HG03432 (cell line): ENCODE measurements at regions not wholly inside any gene's neighbourhood (a gene's known extent, or its start where the extent isn't known, plus 50 kb on each side); places are given as distances from the start of the nearest gene placed in this dataset.

Source experiments
- ATAC-seq: cut with Tn5 transposase; IDR thresholded peaks from one replicate; pipeline ENCODE4 v1.9.1; 2021; ENCODE audit warnings: mild to moderate bottlenecking, moderate library complexity; ENCODE audit not compliant: unreplicated experiment

GRCh38 chr6:91352878-91353277 is 766.0 kb upstream of the MAP3K7 start:
- no peak for ATAC-seq

- ATAC-seq: no peak
These were observed 765.4 kb upstream of the MAP3K7 start for GRCh38 chr6:91352321-91352720.

- ATAC-seq: no peak
These were observed 763.5 kb upstream of the MAP3K7 start for GRCh38 chr6:91350146-91350908.

- no peak for ATAC-seq
These were observed 754.6 kb upstream of the MAP3K7 start for GRCh38 chr6:91341473-91341872.

- ATAC-seq: no peak
These were observed 754.1 kb upstream of the MAP3K7 start for GRCh38 chr6:91340896-91341395.

- ATAC-seq: no peak
These were observed 751.1 kb upstream of the MAP3K7 start for GRCh38 chr6:91337967-91338366.

- ATAC-seq: no peak
These were observed 744.0 kb upstream of the MAP3K7 start for GRCh38 chr6:91330896-91331295.

GRCh38 chr6:91328241-91328640 is 741.4 kb upstream of the MAP3K7 start:
- ATAC-seq: no peak

- ATAC-seq: no peak
These were observed 737.8 kb upstream of the MAP3K7 start for GRCh38 chr6:91324711-91325110.

- no peak for ATAC-seq
These were observed 731.1 kb upstream of the MAP3K7 start for GRCh38 chr6:91317984-91318383.

GRCh38 chr6:91317247-91317835 is 730.5 kb upstream of the MAP3K7 start:
- no peak for ATAC-seq

GRCh38 chr6:91310178-91310577 is 723.3 kb upstream of the MAP3K7 start:
- no peak for ATAC-seq

- no peak for ATAC-seq
These were observed 718.9 kb upstream of the MAP3K7 start for GRCh38 chr6:91305755-91306154.

GRCh38 chr6:91304521-91304920 is 717.6 kb upstream of the MAP3K7 start:
- ATAC-seq: no peak

GRCh38 chr6:91303326-91303725 is 716.5 kb upstream of the MAP3K7 start:
- ATAC-seq: no peak

- no peak for ATAC-seq
These were observed 712.9 kb upstream of the MAP3K7 start for GRCh38 chr6:91299544-91300491.

GRCh38 chr6:91298543-91299145 is 711.8 kb upstream of the MAP3K7 start:
- ATAC-seq: no peak

- ATAC-seq: no peak
These were observed 706.5 kb upstream of the MAP3K7 start for GRCh38 chr6:91293395-91293794.

GRCh38 chr6:91291071-91291470 is 704.2 kb upstream of the MAP3K7 start:
- no peak for ATAC-seq

- ATAC-seq: no peak
These were observed 701.9 kb upstream of the MAP3K7 start for GRCh38 chr6:91288741-91289140.

GRCh38 chr6:91281901-91282300 is 695.0 kb upstream of the MAP3K7 start:
- ATAC-seq: no peak
